HepG2 (cell line): ENCODE measurements at regions not wholly inside any gene's neighbourhood (a gene's known extent, or its start where the extent isn't known, plus 50 kb on each side); places are given as distances from the start of the nearest gene placed in this dataset.

Source experiments
- CREM ChIP-seq, 2 experiments: sonication (generic) in 1 of 2; formaldehyde crosslinking in 1 of 2; IDR thresholded peaks; 2 replicates each; pipeline versions ENCODE4 v1.4.0 to v1.6.1; 2016 to 2020; ENCODE audit warnings: antibody characterized with exemption in 1 of 2, mild to moderate bottlenecking in 1 of 2, missing genetic modification reagents in 1 of 2
- ETV5 ChIP-seq: IDR thresholded peaks from 2 replicates; pipeline ENCODE4 v1.6.1; 2018; ENCODE audit warnings: missing biosample characterization, missing genetic modification reagents, inconsistent platforms, borderline replicate concordance
- FOXA3 ChIP-seq: IDR thresholded peaks from 2 replicates; pipeline ENCODE4 v1.6.1; 2016; ENCODE audit warnings: missing genetic modification reagents, missing compliant biosample characterization
- HIC2 ChIP-seq: sonication (generic); formaldehyde crosslinking; IDR thresholded peaks from 2 replicates; pipeline ENCODE4 v1.9.0; 2022; ENCODE audit warnings: low read depth, missing genetic modification reagents
- HMG20A ChIP-seq: IDR thresholded peaks from 2 replicates; pipeline ENCODE4 v1.6.1; 2016; ENCODE audit warnings: borderline replicate concordance
- NCOA2 ChIP-seq: sonication (generic); formaldehyde crosslinking; IDR thresholded peaks from 2 replicates; pipeline ENCODE4 v1.8.0; 2022; ENCODE audit warnings: inconsistent platforms
- NFIC ChIP-seq: IDR thresholded peaks from 2 replicates; pipeline ENCODE4 v1.6.1; 2012; ENCODE audit warnings: mild to moderate bottlenecking, low read length, inconsistent platforms
- NONO ChIP-seq, 2 experiments: fragments of 450-650 bp in 1 of 2; sonication (generic) in 1 of 2; formaldehyde crosslinking in 1 of 2; IDR thresholded peaks in 1 of 2; conservative IDR thresholded peaks in 1 of 2; 2 replicates each; pipeline versions ENCODE4 v1.6.1 to v1.8.0; 2017 to 2022; ENCODE audit warnings: mild to moderate bottlenecking in 1 of 2, missing genetic modification reagents in 1 of 2, moderate library complexity in 1 of 2
- REST ChIP-seq, 2 experiments: IDR thresholded peaks; 2 replicates each; pipeline ENCODE4 v1.6.1; 2011 to 2012; ENCODE audit warnings: low read length in 2 of 2, borderline replicate concordance in 1 of 2, low read depth in 1 of 2, mild to moderate bottlenecking in 1 of 2, moderate library complexity in 1 of 2
- SALL1 ChIP-seq: sonication (generic); formaldehyde crosslinking; IDR thresholded peaks from 2 replicates; pipeline ENCODE4 v1.8.0; 2022; ENCODE audit warnings: mild to moderate bottlenecking, missing genetic modification reagents
- SMYD3 ChIP-seq: sonication (generic); formaldehyde crosslinking; IDR thresholded peaks from 2 replicates; pipeline ENCODE4 v1.8.1; 2023; ENCODE audit warnings: mild to moderate bottlenecking, missing genetic modification reagents
- SOX5 ChIP-seq: IDR thresholded peaks from 2 replicates; pipeline ENCODE4 v1.6.1; 2016; ENCODE audit warnings: borderline replicate concordance
- THRA ChIP-seq: sonication (generic); formaldehyde crosslinking; IDR thresholded peaks from 2 replicates; pipeline ENCODE4 v1.4.0; 2020; ENCODE audit warnings: missing genetic modification reagents, borderline replicate concordance
- ZNF205 ChIP-seq: IDR thresholded peaks from 2 replicates; pipeline ENCODE4 v1.6.1; 2018; ENCODE audit warnings: missing biosample characterization, missing genetic modification reagents
- ZNF687 ChIP-seq: sonication (generic); formaldehyde crosslinking; IDR thresholded peaks from 2 replicates; pipeline ENCODE4 v1.5.1; 2020; ENCODE audit warnings: mild to moderate bottlenecking, missing genetic modification reagents, moderate library complexity
- ZNF724P ChIP-seq: sonication (generic); formaldehyde crosslinking; IDR thresholded peaks from 2 replicates; pipeline ENCODE4 v1.8.0; 2022; ENCODE audit warnings: missing genetic modification reagents, borderline replicate concordance

- TF ChIP-seq ZNF687 (CRISPR knock-in tag) (no peak), NCOA2 (CRISPR knock-in tag) (peak; percentile 33; the same call in 1 of the 2 replicates), THRA (CRISPR knock-in tag) (0 out of 2 replicates have a peak, but pooled peaks have one; percentile 10), REST (IDR thresholded peaks at IDR 0.05; ENCODE audit: borderline replicate concordance in 1 of 2, low read depth in 1 of 2, low read length in 2 of 2) (no peak), HMG20A (CRISPR knock-in tag) (peak; percentile 53; the same call in 1 of the 2 replicates), SMYD3 (CRISPR knock-in tag) (0 out of 2 replicates have a peak, but pooled peaks have one; percentile 31), NFIC (peak; percentile 69; the same call in 1 of the 2 replicates), FOXA3 (CRISPR knock-in tag) (peak; percentile 83), ZNF205 (CRISPR knock-in tag) (0 out of 2 replicates have a peak, but pooled peaks have one; percentile 27), CREM (IDR thresholded peaks at IDR 0.05) (peak; percentile 43; the same call in 1 of the 2 replicates), CREM (CRISPR knock-in tag; IDR thresholded peaks at IDR 0.05) (no peak), ZNF724P (CRISPR knock-in tag) (no peak), ETV5 (peak; percentile 64; the same call in 1 of the 2 replicates), HIC2 (CRISPR knock-in tag) (no peak), SALL1 (CRISPR knock-in tag) (no peak; the same call in 1 of the 2 replicates), SOX5 (CRISPR knock-in tag) (peak; percentile 35; the same call in 1 of the 2 replicates), NONO (IDR thresholded peaks at IDR 0.05) (no peak), NONO (CRISPR knock-in tag; conservative IDR thresholded peaks at IDR 0.05) (peak; percentile 55; the same call in 1 of the 2 replicates)
These were observed 79.4 kb upstream of the OSTN start (continued) for GRCh38 chr3:191119415-191120295.
